Gastrocnemius medialis (tissue), 4 donors: ENCODE measurements at regions not wholly inside any gene's neighbourhood (a gene's known extent, or its start where the extent isn't known, plus 50 kb on each side); places are given as distances from the start of the nearest gene placed in this dataset.

ENCODE experiments used
- ATAC-seq, 2 donors: fragments of 150-250 bp; one replicate each; pipeline ENCODE4 v1.9.1; 2016
- DNase-seq, 2 donors: peaks; one replicate each; pipeline ENCODE4 v3.0.0-alpha.2; 2019
- H3K27ac ChIP-seq, 4 donors: fragments of 200-600 bp; sonication (generic); 1 replicate in 1 of 4; 2 replicates in 3 of 4; pipeline ENCODE4 v1.5.1; 2016 to 2018; ENCODE audit warnings: mild to moderate bottlenecking in 2 of 4, moderate library complexity in 1 of 4
- H3K27me3 ChIP-seq, 3 donors: fragments of 200-600 bp; sonication (generic) in 2 of 3; 1 replicate in 1 of 3; 2 replicates in 2 of 3; pipeline versions ENCODE4 v1.5.1 to v1.6.0; 2016 to 2019; ENCODE audit warnings: mild to moderate bottlenecking in 1 of 3, moderate library complexity in 1 of 3
- H3K36me3 ChIP-seq, 2 donors: fragments of 200-600 bp; sonication (generic) in 1 of 2; one replicate each; pipeline ENCODE4 v1.5.1; 2017 to 2018
- H3K4me1 ChIP-seq, 2 donors: fragments of 200-600 bp; sonication (generic) in 1 of 2; one replicate each; pipeline ENCODE4 v1.5.1; 2016 to 2017; ENCODE audit warnings: mild to moderate bottlenecking in 2 of 2
- H3K4me3 ChIP-seq, 4 donors: fragments of 200-600 bp; sonication (generic) in 3 of 4; 1 replicate in 1 of 4; 2 replicates in 3 of 4; pipeline ENCODE4 v1.5.1; 2016 to 2019; ENCODE audit warnings: mild to moderate bottlenecking in 2 of 4
- H3K9me3 ChIP-seq, 3 donors: fragments of 200-600 bp; sonication (generic) in 2 of 3; 1 replicate in 1 of 3; 2 replicates in 2 of 3; pipeline ENCODE4 v1.5.1; 2016 to 2019
- POLR2A ChIP-seq, 2 donors: fragments of 450-650 bp; IDR thresholded peaks; one replicate each; pipeline ENCODE4 v1.6.1; 2017; ENCODE audit warnings: antibody characterized with exemption in 2 of 2, mild to moderate bottlenecking in 2 of 2, moderate library complexity in 2 of 2
- in situ Hi-C, 4 donors: fragments of 200-750 bp; cut with MboI; loops; one replicate each; pipeline versions ENCODE4 v1.15.0 to v1.8.0; 2017; ENCODE audit warnings: low sequenced_read_pairs in 4 of 4
- intact Hi-C: fragments of 100-400 bp; cut with DNase I; formaldehyde crosslinking; loops from one replicate; pipeline ENCODE4 v1.15.1; 2023; ENCODE audit warnings: low total_unique reads
- TF ChIP-seq, protein P1 (sequence below), 5 experiments: fragments of 450-650 bp in 3 of 5; fragments of 200-600 bp in 2 of 5; sonication (generic) in 2 of 5; IDR thresholded peaks in 4 of 5; conservative IDR thresholded peaks in 1 of 5; 1 replicate in 4 of 5; 2 replicates in 1 of 5; pipeline ENCODE4 v1.5.1; 2016 to 2019; ENCODE audit warnings: antibody characterized with exemption in 5 of 5, mild to moderate bottlenecking in 3 of 5, moderate library complexity in 3 of 5

GRCh38 chr2:236665101-236665500 is 95.5 kb downstream of the ACKR3 start:
- H3K27ac ChIP-seq: no peak overlapping the region
- no peak for TF ChIP-seq POLR2A (IDR thresholded peaks at IDR 0.05)
- TF ChIP-seq, protein P1, sequence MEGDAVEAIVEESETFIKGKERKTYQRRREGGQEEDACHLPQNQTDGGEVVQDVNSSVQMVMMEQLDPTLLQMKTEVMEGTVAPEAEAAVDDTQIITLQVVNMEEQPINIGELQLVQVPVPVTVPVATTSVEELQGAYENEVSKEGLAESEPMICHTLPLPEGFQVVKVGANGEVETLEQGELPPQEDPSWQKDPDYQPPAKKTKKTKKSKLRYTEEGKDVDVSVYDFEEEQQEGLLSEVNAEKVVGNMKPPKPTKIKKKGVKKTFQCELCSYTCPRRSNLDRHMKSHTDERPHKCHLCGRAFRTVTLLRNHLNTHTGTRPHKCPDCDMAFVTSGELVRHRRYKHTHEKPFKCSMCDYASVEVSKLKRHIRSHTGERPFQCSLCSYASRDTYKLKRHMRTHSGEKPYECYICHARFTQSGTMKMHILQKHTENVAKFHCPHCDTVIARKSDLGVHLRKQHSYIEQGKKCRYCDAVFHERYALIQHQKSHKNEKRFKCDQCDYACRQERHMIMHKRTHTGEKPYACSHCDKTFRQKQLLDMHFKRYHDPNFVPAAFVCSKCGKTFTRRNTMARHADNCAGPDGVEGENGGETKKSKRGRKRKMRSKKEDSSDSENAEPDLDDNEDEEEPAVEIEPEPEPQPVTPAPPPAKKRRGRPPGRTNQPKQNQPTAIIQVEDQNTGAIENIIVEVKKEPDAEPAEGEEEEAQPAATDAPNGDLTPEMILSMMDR (IDR thresholded peaks at IDR 0.05 in 4 of 5, conservative IDR thresholded peaks at IDR 0.05 in 1 of 5): no peak
- in situ Hi-C loops: no loop called here

DNA sequence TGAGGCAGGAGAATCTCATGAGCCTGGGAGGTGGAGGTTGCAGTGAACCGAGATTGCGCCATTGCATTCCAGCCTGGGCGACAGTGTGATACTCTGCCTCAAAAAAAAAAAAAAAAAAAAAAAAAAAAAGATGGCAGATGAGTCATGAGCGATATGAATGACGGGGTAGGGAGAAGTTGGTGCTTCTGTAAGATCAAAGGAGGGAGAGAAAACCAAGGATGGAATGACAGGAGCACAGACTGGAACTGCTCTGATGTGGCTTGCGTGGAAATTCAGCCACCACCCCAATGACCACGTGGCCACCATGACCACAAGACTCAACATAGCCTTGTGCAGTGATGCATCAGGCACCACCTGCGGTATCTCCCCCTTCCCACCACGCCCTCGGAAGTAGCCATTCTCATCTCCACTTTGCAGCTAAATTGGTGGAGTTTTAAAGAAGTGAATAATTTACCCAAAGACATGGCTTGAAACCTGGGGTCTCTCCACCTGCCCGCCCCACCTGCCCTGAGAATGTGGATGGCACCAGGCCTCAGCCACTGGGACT is 96.0 kb downstream of the ACKR3 start:
- in situ Hi-C loops (no loop called here), intact Hi-C loops (no loop called here)
- Histone ChIP-seq H3K4me3 (no peak overlapping the region), H3K36me3 (no peaks in the 10 kb centered on the region), H3K27ac (no peak overlapping the region), H3K4me1 (peaks cover 10 to 17% of the 10 kb centered on the region in 2 donors), H3K27me3 (no peaks in the 10 kb centered on the region), H3K9me3 (no peaks in the 10 kb centered on the region)
- TF ChIP-seq, protein P1 (IDR thresholded peaks at IDR 0.05 in 4 of 5, conservative IDR thresholded peaks at IDR 0.05 in 1 of 5): no peak
- no peak for TF ChIP-seq POLR2A (IDR thresholded peaks at IDR 0.05)
- ATAC-seq (no peak), DNase-seq (no peak)

More at GRCh38 chr2:236665101-236665500, 95.5 kb downstream of the ACKR3 start:
- Histone ChIP-seq H3K27me3 (no peaks in the 10 kb centered on the region), H3K9me3 (no peaks in the 10 kb centered on the region), H3K36me3 (no peaks in the 10 kb centered on the region), H3K4me3 (no peak overlapping the region), H3K4me1 (peaks cover 11 to 17% of the 10 kb centered on the region in 2 donors)
- intact Hi-C loops: no loop called here
- DNase-seq (no peak), ATAC-seq (no peak)

GRCh38 chr2:236666646-236667204 is 97.1 kb downstream of the ACKR3 start:
- Histone ChIP-seq H3K9me3 (no peaks in the 10 kb centered on the region), H3K4me3 (no peak overlapping the region), H3K27me3 (no peaks in the 10 kb centered on the region), H3K4me1 (peaks cover 8 to 10% of the 10 kb centered on the region in 2 donors), H3K36me3 (no peaks in the 10 kb centered on the region), H3K27ac (no peak overlapping the region)
- ATAC-seq: no peak
- TF ChIP-seq, protein P1 (IDR thresholded peaks at IDR 0.05 in 4 of 5, conservative IDR thresholded peaks at IDR 0.05 in 1 of 5): no peak
- no peak for TF ChIP-seq POLR2A (IDR thresholded peaks at IDR 0.05)
- in situ Hi-C loops (no loop called here), intact Hi-C loops (no loop called here)
- DNase-seq: no peak

DNA sequence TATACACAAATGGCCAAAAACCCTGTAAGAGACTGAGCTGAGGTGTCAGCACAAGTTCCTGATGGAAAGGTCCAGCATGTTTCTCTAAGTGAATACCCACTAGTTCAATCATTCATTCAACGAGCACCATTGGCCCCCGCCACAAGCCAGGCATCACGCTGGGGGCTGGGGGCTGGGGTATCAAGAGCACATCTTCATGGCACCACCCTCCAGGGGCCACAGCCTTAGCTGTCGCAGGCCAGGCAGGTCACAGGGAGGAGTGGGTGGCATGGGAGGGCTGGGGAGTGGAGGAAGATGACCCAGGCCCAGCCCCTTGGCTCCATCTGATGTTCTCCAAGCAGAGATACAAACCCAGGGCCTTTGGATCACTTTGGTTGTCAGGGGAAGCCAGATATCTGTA is 97.9 kb downstream of the ACKR3 start:
- Histone ChIP-seq H3K36me3 (no peaks in the 10 kb centered on the region), H3K27ac (no peak overlapping the region), H3K4me1 (peaks cover 8 to 9% of the 10 kb centered on the region in 2 donors), H3K4me3 (no peak overlapping the region), H3K9me3 (no peaks in the 10 kb centered on the region), H3K27me3 (no peaks in the 10 kb centered on the region)
- no peak for TF ChIP-seq POLR2A (IDR thresholded peaks at IDR 0.05)
- TF ChIP-seq, protein P1 (IDR thresholded peaks at IDR 0.05 in 4 of 5, conservative IDR thresholded peaks at IDR 0.05 in 1 of 5): no peak
- ATAC-seq (no peak), DNase-seq (no peak)
- in situ Hi-C loops (no loop called here), intact Hi-C loops (no loop called here)
